AG20443 (cell line): ENCODE measurements at regions not wholly inside any gene's neighbourhood (a gene's known extent, or its start where the extent isn't known, plus 50 kb on each side); places are given as distances from the start of the nearest gene placed in this dataset.

Source experiments
- DNase-seq: peaks from one replicate; pipeline ENCODE4 v3.0.0; 2012; ENCODE audit warnings: low spot score, mixed read lengths

GRCh38 chr2:204108781-204109295 is 172.3 kb downstream of the ICOS start:
- DNase-seq, result no peak

GRCh38 chr2:204109681-204110080 is 173.1 kb downstream of the ICOS start:
- DNase-seq, result no peak

GRCh38 chr2:204110338-204110741 is 173.8 kb downstream of the ICOS start:
- peak; percentile 25 for DNase-seq

- peak; percentile 48 for DNase-seq
Observed at GRCh38 chr2:204110751-204111516, 174.4 kb downstream of the ICOS start.

GRCh38 chr2:204112084-204112770 is 175.7 kb downstream of the ICOS start:
- no peak for DNase-seq

- no peak for DNase-seq
Observed at GRCh38 chr2:204114295-204115136, 178.0 kb downstream of the ICOS start.

GRCh38 chr2:204115137-204116056 is 178.8 kb downstream of the ICOS start:
- no peak for DNase-seq

- DNase-seq, result no peak
Observed at GRCh38 chr2:204116159-204116792, 179.7 kb downstream of the ICOS start.

GRCh38 chr2:204122425-204122824 is 185.9 kb downstream of the ICOS start:
- no peak for DNase-seq

- no peak for DNase-seq
Observed at GRCh38 chr2:204124140-204124750, 187.7 kb downstream of the ICOS start.

- no peak for DNase-seq
Observed at GRCh38 chr2:204126705-204127104, 190.1 kb downstream of the ICOS start.

- no peak for DNase-seq
Observed at GRCh38 chr2:204127238-204127637, 190.7 kb downstream of the ICOS start.

- peak; percentile 16 for DNase-seq
Observed at GRCh38 chr2:204129591-204130294, 193.2 kb downstream of the ICOS start.

- DNase-seq, result no peak
Observed at GRCh38 chr2:204131621-204132020, 195.1 kb downstream of the ICOS start.

GRCh38 chr2:204133476-204133875 is 196.9 kb downstream of the ICOS start:
- DNase-seq, result no peak

- no peak for DNase-seq
Observed at GRCh38 chr2:204134421-204134820, 197.9 kb downstream of the ICOS start.

- no peak for DNase-seq
Observed at GRCh38 chr2:204135752-204136151, 199.2 kb downstream of the ICOS start.

- DNase-seq, result no peak
Observed at GRCh38 chr2:204138206-204138605, 201.6 kb downstream of the ICOS start.

- no peak for DNase-seq
Observed at GRCh38 chr2:204140246-204140645, 203.7 kb downstream of the ICOS start.
